Endothelial cell of hepatic sinusoid (primary cell): ENCODE measurements at regions not wholly inside any gene's neighbourhood (a gene's known extent, or its start where the extent isn't known, plus 50 kb on each side); places are given as distances from the start of the nearest gene placed in this dataset.
"Not testable (repeated sequence)": the region's sequence is repeated elsewhere in the genome, so short reads cannot be mapped to it uniquely, and the experiment has no call there.

ENCODE experiments used
- in situ Hi-C: cut with HindIII; loops from 2 replicates; pipeline ENCODE4 v1.10.0; 2017; ENCODE audit warnings: low sequenced_read_pairs

DNA sequence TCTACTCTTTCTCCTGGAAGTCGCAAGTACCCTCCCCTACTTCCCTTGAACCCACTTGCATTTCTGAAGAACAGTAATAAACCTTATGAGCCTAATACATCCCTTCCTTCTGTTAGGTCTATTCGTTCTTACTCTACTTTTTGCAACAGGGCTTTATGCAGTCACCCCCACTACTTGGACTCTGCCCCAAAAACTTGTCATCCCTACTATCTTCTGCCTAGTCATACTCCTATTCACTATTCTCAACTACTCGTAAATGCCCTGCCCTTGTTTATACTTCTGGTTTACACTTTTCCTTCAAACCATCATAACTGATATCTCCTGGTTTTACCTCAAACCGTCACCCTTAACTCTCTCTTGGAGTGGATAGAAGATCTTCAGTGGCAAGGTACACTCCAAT is 55.2 kb upstream of the SLIT2 start:
- in situ Hi-C loops, result no loop called here

- in situ Hi-C loops, result no loop called here
These were observed 56.4 kb upstream of the SLIT2 start for GRCh38 chr4:20195071-20195885.

DNA sequence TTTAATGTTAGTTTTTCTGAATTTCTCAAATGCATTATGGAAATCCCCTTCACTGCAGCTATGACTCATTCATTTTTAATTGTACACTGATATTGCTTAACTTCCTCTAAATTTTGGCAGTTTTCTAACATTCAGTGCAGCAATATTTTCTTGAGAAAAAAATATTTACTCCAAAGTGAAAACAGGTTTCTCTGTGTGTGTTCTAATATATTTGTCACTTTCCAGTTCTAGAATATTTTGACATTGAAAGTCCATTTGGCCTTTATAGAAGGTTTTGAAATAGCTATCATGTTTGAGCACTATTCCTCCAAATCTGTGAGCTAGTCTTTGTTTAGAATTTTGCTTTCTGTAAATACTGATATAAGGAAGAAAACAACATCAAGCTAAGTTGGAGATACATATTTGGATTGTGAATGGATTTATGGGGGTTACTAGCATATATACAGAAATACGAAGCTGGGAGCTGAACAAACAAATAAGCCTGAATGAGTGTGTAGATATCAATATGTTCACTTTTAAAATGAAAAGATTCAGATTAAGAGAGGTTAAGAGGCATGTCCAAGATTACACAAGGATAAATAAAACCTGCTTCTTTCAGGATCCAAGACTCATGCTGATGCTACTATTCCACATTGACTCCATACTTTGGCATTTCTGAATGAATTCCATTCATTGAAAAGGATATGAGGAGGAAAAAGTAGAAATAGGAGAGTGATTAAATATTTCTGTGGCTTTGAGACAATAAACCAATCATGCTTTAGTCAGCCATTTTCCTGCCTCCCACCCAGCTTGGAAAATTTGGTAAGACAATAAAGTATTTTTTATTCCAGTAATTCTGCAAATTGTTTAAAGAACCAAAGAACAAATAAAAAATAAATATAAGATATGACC is 57.3 kb upstream of the SLIT2 start:
- in situ Hi-C loops, result no loop called here

GRCh38 chr4:20193141-20193936 is 58.4 kb upstream of the SLIT2 start:
- in situ Hi-C loops, result no loop called here

DNA sequence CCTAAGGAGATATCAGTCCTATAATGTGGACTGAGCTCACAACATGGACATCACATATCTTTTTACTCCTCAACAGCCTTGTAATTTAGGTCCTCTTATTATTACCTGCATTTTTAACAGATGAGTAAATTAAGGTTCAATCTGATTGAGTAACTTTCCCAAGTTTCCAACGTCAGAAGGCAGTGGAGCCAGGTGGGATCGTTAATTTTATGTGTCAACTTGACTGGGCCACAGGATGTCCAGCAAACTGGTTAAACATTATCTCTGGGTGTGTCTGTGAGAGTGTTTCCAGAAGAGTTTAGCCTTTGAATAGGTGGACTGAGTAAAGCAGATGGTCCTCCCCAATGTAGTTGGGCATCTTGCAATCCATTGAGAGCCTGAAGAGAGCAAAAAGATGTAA is 59.0 kb upstream of the SLIT2 start:
- in situ Hi-C loops, result no loop called here

DNA sequence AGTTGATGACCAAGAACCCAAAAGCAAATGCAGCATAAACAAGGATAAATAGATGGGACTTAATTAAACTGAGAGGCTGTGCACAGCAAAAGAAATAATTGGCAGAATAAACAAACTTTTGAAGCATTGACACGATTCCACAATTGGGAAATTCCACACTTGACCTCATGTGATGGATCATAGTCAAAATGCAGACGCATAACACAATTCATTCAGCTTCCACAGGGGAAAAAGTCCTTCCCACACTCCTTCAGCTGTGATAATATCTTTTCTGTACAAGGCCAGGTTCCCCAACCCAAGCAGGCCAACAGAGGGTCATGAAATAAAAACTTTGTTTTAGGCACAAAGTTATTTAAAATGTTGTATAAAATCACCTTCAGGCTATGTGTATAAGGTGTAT is 66.6 kb upstream of the SLIT2 start:
- in situ Hi-C loops, result no loop called here

GRCh38 chr4:20183131-20183530 is 68.6 kb upstream of the SLIT2 start:
- in situ Hi-C loops, result not testable (repeated sequence)

DNA sequence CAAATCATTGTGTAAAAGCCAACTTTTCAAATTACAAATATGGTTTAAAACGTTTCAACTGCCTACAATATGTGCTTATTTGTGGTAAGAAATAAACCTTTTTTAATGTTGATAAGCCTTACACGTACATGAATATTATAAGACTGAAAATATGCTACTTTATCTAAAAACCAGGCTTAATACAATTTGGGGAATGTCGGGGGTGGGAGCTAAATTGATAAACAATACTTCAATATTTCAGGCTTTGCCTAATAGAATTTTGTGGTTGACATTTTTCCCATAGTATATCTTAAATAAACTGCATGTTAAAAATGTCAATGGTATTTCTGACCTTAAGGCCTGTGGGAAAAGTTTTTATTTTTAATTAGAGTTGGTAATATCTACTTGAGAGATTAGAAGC is 69.8 kb upstream of the SLIT2 start:
- in situ Hi-C loops, result no loop called here

DNA sequence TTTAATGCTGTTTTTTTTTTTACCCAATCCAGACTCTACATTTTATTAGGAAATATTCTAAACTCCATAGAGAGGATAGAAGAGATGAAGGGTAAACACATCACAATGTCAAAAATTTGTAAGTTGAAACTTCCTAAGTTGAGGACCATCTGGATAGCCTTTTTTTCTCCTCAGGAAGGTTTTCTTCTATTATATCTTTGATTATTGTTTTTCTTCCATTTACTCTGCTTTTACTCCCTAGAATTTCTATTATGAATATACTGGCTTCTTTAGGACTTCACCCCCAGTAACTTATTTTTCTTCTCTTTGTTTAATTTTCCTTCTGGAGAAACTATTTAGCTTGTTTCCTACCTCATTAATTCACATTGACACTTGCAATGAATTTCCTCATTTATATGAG is 71.2 kb upstream of the SLIT2 start:
- in situ Hi-C loops, result no loop called here

GRCh38 chr4:20178902-20179576 is 72.7 kb upstream of the SLIT2 start:
- in situ Hi-C loops, result no loop called here

GRCh38 chr4:20176881-20177280 is 74.8 kb upstream of the SLIT2 start:
- in situ Hi-C loops, result no loop called here

GRCh38 chr4:20172070-20172760 is 79.5 kb upstream of the SLIT2 start:
- in situ Hi-C loops, result no loop called here

DNA sequence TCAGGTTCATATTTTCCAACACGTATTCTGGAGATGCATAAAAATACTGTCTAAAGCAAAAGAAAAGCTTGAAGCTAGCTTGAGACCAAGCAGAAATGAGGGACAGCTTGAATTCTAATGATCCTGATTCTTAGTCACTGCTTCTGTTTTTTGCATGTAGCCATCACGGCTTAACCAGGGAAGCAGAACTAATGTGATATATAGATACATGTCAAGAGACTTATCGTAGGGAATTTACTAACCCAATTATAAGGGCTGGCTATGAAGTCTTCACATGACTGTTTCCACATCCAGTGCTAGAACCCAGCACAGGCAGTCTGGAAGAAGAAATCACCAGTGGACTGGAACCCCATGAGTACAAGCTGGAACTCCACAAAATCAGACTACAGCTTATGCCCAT is 85.2 kb upstream of the SLIT2 start:
- in situ Hi-C loops, result no loop called here

GRCh38 chr4:20159516-20159915 is 92.2 kb upstream of the SLIT2 start:
- in situ Hi-C loops, result no loop called here

- in situ Hi-C loops, result no loop called here
These were observed 93.5 kb upstream of the SLIT2 start for GRCh38 chr4:20158195-20158594.

DNA sequence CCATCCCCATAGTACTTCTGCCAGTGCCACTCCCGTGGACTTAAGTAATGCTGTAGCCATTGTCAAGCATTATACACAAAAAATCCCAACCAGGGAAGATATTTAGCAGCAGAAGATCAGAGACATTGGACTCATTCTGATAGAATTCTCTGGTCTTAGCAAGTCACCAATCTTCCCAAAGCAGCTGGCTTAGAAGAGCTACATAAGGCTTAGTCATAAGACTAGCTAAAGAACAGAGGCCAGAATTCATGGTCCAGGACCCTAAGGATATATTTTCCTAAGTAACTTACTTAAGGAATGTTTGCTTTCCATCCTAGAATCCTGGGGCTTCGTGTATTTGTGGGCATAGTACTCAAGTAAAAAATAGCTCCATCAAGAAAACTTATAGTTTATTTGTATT is 100.3 kb upstream of the SLIT2 start:
- in situ Hi-C loops, result no loop called here

- in situ Hi-C loops, result not testable (repeated sequence)
These were observed 102.6 kb upstream of the SLIT2 start for GRCh38 chr4:20149143-20149542.

DNA sequence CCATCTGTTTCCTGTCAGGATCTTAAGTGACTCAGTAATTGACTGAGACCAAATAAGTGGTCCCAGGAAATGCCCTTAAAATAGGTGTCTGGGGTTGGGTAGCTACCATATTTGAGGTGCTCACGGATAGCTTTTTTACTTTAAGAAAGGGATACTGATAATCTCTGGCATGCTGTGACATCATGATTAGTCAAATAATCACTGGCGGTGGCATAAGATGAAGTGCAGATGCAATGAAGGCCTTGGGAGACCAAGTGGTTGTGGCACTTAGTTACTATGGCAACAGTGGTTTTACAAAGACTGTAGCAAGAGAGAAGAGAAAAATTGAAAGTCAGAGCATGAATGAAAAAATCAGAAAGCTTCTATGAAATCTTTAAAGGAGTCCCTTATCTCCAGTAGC is 114.5 kb upstream of the SLIT2 start:
- in situ Hi-C loops, result no loop called here

DNA sequence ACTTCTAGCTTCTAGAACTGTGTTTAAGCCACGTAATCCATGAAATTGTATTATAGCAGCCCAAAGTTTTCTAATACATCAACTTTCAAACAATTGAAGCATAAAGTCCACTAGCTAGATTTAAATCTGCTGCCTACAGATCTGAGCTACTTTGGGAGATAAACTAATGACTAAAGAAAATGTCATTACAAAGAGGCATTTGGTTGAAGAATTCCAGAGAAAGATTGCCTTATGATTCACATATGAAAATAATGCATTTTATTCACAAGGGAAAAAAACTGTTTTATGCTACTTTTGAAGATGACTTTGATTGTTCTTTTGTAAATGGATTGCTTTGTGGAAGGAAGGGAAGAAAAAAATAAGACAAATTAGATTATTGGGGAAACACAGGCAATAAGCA is 124.1 kb upstream of the SLIT2 start:
- in situ Hi-C loops, result no loop called here

GRCh38 chr4:20126906-20127305 is 124.8 kb upstream of the SLIT2 start:
- in situ Hi-C loops, result no loop called here
